ENCODE measurements at regions not wholly inside any gene's neighbourhood (a gene's known extent, or its start where the extent isn't known, plus 50 kb on each side); places are given as distances from the start of the nearest gene placed in this dataset.
"Not testable (repeated sequence)": the region's sequence is repeated elsewhere in the genome, so short reads cannot be mapped to it uniquely, and the experiment has no call there.

- DNase-seq = no peak
Observed at GRCh38 chr13:111479412-111479811, 159.0 kb downstream of the TEX29 start.

GRCh38 chr13:111480503-111480902, 160.1 kb downstream of the TEX29 start:
- no peak for DNase-seq

GRCh38 chr13:111480976-111481375, 160.5 kb downstream of the TEX29 start:
- peak; percentile 86 for DNase-seq

GRCh38 chr13:111482126-111482525, 161.7 kb downstream of the TEX29 start:
- no peak for DNase-seq

GRCh38 chr13:111482806-111483620, 162.6 kb downstream of the TEX29 start:
- DNase-seq = no peak

GRCh38 chr13:111483621-111483987, 163.2 kb downstream of the TEX29 start:
- no peak for DNase-seq

- no peak for DNase-seq
Observed at GRCh38 chr13:111484141-111484925, 163.9 kb downstream of the TEX29 start.

- DNase-seq = no peak
Observed at GRCh38 chr13:111484959-111485358, 164.5 kb downstream of the TEX29 start.

GRCh38 chr13:111485491-111486250, 165.2 kb downstream of the TEX29 start:
- DNase-seq = no peak

- DNase-seq = no peak
Observed at GRCh38 chr13:111486331-111486730, 165.9 kb downstream of the TEX29 start.

GRCh38 chr13:111486801-111487200, 166.4 kb downstream of the TEX29 start:
- DNase-seq = no peak

- DNase-seq = no peak
Observed at GRCh38 chr13:111488486-111489132, 168.2 kb downstream of the TEX29 start.

- DNase-seq = no peak
Observed at GRCh38 chr13:111489301-111489700, 168.9 kb downstream of the TEX29 start.

GRCh38 chr13:111490611-111491010, 170.2 kb downstream of the TEX29 start:
- DNase-seq = no peak

- no peak for DNase-seq
Observed at GRCh38 chr13:111491021-111491420, 170.6 kb downstream of the TEX29 start.

GRCh38 chr13:111491659-111492058, 171.2 kb downstream of the TEX29 start:
- no peak for DNase-seq

- no peak for DNase-seq
Observed at GRCh38 chr13:111492341-111492950, 172.0 kb downstream of the TEX29 start.

GRCh38 chr13:111492958-111493357, 172.5 kb downstream of the TEX29 start:
- no peak for DNase-seq

GRCh38 chr13:111493468-111493867, 173.0 kb downstream of the TEX29 start:
- no peak for DNase-seq

GRCh38 chr13:111494641-111495040, 174.2 kb downstream of the TEX29 start:
- no peak for DNase-seq

GRCh38 chr13:111501596-111502535, 181.4 kb downstream of the TEX29 start:
- DNase-seq = not testable (repeated sequence)
